ENCODE measurements at regions not wholly inside any gene's neighbourhood (a gene's known extent, or its start where the extent isn't known, plus 50 kb on each side); places are given as distances from the start of the nearest gene placed in this dataset.

DNA sequence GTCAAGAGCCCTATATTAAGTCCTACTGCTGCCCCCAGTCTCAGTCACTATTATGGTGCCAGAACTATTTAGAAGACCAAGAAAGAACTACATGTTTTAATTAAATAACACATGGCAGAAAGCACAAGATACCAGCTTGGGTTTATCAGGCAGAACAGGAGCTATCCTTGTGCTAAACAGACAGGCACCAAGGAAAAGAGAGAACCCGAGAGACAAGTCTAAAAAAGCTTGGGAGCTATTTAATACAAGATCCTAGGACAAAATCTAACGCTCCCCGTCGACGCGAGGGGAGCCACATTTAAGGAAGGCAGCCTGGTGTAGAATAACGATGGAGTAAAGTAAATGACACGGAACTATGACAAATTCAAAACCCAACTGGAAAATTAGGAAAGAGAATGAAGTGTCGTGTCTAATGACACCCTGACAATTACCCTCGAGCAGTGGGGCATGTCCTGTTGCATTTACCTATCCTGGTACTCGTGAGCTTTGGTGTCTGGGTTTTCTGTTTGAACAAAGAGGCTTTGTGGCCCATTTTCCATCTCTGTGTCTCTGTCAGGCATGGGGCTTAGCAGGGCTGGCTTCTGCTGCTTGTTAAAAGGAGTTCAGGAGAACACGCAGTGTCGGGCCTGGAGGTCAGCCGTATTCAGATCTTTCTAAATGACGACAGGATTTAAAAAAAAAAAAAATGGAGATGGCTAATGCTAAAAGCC is 140.6 kb downstream of the ETNK1 start:
- FAIRE-seq: no peak
- TF ChIP-seq, protein P1, sequence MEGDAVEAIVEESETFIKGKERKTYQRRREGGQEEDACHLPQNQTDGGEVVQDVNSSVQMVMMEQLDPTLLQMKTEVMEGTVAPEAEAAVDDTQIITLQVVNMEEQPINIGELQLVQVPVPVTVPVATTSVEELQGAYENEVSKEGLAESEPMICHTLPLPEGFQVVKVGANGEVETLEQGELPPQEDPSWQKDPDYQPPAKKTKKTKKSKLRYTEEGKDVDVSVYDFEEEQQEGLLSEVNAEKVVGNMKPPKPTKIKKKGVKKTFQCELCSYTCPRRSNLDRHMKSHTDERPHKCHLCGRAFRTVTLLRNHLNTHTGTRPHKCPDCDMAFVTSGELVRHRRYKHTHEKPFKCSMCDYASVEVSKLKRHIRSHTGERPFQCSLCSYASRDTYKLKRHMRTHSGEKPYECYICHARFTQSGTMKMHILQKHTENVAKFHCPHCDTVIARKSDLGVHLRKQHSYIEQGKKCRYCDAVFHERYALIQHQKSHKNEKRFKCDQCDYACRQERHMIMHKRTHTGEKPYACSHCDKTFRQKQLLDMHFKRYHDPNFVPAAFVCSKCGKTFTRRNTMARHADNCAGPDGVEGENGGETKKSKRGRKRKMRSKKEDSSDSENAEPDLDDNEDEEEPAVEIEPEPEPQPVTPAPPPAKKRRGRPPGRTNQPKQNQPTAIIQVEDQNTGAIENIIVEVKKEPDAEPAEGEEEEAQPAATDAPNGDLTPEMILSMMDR (IDR thresholded peaks at IDR 0.05; ENCODE audit: insufficient read depth, missing control alignments): no peak
- DNase-seq (ENCODE audit: insufficient read length, low spot score): no peak

DNA sequence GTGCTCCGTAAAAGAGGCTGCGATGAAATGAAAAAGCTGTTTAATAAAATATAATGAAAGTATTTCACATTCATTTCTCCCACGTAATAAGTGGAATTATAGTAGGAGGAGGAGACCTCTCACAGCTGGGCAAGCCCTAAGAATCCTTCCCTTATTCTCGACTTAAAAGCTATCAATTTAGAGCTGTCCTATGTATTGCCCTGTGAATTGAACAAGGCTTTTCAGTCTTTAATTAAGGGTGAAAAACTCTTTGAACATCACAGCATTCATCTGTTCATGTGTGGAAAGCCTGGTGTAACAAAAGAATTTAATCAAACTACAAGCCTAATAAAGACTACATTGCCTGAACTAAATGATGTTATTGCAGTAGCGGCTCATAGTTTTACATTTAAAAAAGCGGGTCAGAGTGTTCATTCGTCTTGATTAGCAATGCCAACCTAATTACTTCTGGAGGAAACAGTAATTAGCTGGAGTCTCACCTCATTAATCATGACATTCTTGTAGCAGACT is 142.0 kb downstream of the ETNK1 start:
- TF ChIP-seq, protein P1 (IDR thresholded peaks at IDR 0.05; ENCODE audit: insufficient read depth, missing control alignments): no peak
- no peak for FAIRE-seq
- DNase-seq (ENCODE audit: insufficient read length, low spot score): no peak

DNA sequence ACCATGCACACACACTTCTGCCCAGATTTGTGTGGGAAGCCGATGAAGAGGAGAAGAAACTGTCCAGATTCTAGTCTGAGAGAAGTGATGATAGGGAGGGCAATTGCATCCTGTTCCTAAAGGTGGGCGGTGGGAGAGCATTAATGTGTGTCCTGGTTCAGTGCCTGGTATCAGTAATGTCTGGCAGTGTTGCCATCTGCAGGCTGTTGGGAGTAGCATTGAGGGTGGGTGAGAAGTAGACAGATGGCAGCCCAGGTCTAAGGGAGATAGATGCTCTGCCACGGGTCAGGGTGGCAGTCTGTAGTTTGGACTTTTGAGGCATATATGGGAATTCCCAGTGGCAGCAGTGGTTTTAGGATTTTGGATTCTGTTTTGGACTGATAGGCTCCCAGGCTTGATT is 156.4 kb downstream of the ETNK1 start:
- TF ChIP-seq, protein P1 (IDR thresholded peaks at IDR 0.05; ENCODE audit: insufficient read depth, missing control alignments): no peak
- FAIRE-seq (no peak), DNase-seq (ENCODE audit: insufficient read length, low spot score) (no peak)

DNA sequence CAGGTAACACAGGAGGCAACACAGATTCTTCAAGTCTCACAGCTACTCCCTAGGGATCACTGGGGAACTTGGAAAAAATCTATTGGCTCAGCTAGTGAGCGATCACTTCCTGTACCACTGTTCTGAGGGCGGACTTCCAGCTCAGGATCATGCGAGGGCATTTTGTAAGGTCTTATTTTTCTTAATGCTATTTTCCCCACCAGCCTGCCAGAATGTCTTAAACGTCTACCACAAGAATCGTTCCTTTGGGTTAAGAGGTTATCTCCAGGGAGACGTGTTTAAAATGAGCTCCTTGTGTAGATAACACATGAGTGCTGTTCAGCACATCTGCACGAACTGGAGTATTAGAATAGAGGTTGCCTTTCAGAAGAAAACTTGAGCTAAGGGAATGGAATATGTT is 162.6 kb downstream of the ETNK1 start:
- TF ChIP-seq, protein P1 (IDR thresholded peaks at IDR 0.05; ENCODE audit: insufficient read depth, missing control alignments): no peak
- FAIRE-seq: no peak

DNA sequence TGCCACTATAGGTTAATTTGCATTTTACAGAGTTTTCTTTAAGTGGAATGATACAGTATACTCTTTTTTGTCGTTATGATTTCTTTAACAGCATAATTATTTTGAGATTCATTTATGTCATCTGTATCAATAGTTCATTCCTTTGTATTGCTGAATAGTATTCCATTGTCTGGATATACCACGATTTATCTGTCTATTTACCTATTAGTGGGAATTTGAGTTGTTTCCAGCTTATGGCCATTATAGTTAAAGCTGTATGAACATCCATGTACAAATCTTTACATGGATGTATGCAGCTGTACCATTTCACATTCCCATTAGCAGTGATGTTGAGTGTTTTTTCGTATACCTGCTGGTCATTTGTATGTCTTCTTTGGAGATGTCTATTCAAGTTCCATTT is 163.9 kb downstream of the ETNK1 start:
- FAIRE-seq (no peak), DNase-seq (ENCODE audit: insufficient read length, low spot score) (no peak)
- TF ChIP-seq, protein P1 (IDR thresholded peaks at IDR 0.05; ENCODE audit: insufficient read depth, missing control alignments): no peak

More for the DNA sequence above, 162.6 kb downstream of the ETNK1 start:
- DNase-seq (ENCODE audit: insufficient read length, low spot score): no peak

DNA sequence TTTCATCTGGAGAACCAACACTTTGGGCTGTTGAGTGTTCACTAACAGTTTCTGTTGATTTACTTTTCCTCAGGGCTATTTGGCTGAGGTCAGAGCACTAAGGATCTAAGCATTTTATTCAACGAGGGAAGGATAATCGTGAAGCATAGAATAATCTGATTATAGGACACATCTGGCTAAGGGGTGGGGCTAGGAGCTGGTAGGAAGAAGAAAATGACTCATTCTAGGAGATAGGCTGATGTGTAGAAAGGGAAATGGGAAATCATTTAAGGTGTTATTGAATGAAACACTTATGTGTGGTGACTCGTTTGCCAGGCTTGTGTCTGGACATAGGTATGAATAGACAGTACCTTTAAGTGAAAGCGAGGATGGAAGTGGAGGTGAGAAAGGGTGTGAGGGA is 167.2 kb downstream of the ETNK1 start:
- no peak for FAIRE-seq
- TF ChIP-seq, protein P1 (IDR thresholded peaks at IDR 0.05; ENCODE audit: insufficient read depth, missing control alignments): no peak
- no peak for DNase-seq (ENCODE audit: insufficient read length, low spot score)

DNA sequence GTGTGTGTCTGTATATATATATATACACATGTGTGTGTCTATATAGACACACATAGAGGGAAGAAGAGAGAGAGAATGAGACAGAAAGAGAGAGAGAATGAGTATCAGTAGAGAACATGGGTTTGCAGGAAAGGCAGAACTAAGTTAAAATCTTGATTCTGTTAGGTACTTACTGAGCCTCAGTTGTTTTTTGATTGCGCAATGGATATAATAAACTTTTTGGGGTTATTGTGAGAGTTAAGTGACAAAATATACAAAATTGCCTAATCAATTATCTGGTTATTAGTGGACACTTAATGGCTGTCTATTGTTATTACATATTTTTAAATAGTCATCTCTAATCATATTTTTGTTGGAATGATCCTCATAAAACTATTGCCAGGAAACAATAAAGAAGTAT is 169.0 kb downstream of the ETNK1 start:
- TF ChIP-seq, protein P1 (IDR thresholded peaks at IDR 0.05; ENCODE audit: insufficient read depth, missing control alignments): no peak
- DNase-seq (ENCODE audit: insufficient read length, low spot score) (no peak), FAIRE-seq (no peak)
